ENCODE measurements at regions not wholly inside any gene's neighbourhood (a gene's known extent, or its start where the extent isn't known, plus 50 kb on each side); places are given as distances from the start of the nearest gene placed in this dataset.
"Not testable (repeated sequence)": the region's sequence is repeated elsewhere in the genome, so short reads cannot be mapped to it uniquely, and the experiment has no call there.

- no peaks in the 10 kb centered on the region for H3K79me2 ChIP-seq
- DNase-seq (ENCODE audit: low spot score), result no peak
- H3K4me1 ChIP-seq (ENCODE audit: insufficient read depth), result peaks cover 8% of the 10 kb centered on the region
- no peaks in the 10 kb centered on the region for H3K9me2 ChIP-seq (replicated peaks; ENCODE audit: insufficient read depth)
- H3K27ac ChIP-seq, result no peak overlapping the region
- no peak overlapping the region for H3K4me3 ChIP-seq
- H2AFZ ChIP-seq, result no peak overlapping the region
- peaks cover 4% of the 10 kb centered on the region for H3K27me3 ChIP-seq
- H4K20me1 ChIP-seq (ENCODE audit: insufficient read depth, poor library complexity, severe bottlenecking), result no peaks in the 10 kb centered on the region
- no peak overlapping the region for H3K4me2 ChIP-seq
- no peak for TF ChIP-seq EZH2 (IDR thresholded peaks at IDR 0.05; ENCODE audit: borderline replicate concordance)
- TF ChIP-seq EZH2phosphoT487 (IDR thresholded peaks at IDR 0.05; ENCODE audit: low read depth, severe bottlenecking, unreplicated experiment), result no peak
- no peak for TF ChIP-seq CTCF (IDR thresholded peaks at IDR 0.05; ENCODE audit: poor library complexity)
- no peaks in the 10 kb centered on the region for H3K36me3 ChIP-seq (replicated peaks; ENCODE audit: insufficient read depth, low read depth)
- no peaks in the 10 kb centered on the region for H3K9me3 ChIP-seq (ENCODE audit: low read depth)
- WGBS (ENCODE audit: low lambda C conversion rate, missing lambda C conversion rate), result 68% methylated on average over 2 of the region's 2 CpGs
Observed at GRCh38 chr5:15283076-15283475, 216.9 kb upstream of the FBXL7 start.

GRCh38 chr5:15282611-15283010, 217.4 kb upstream of the FBXL7 start:
- H3K9me3 ChIP-seq (ENCODE audit: low read depth), result no peaks in the 10 kb centered on the region
- peaks cover 4% of the 10 kb centered on the region for H3K27me3 ChIP-seq
- TF ChIP-seq EZH2phosphoT487 (IDR thresholded peaks at IDR 0.05; ENCODE audit: low read depth, severe bottlenecking, unreplicated experiment) (no peak), CTCF (IDR thresholded peaks at IDR 0.05; ENCODE audit: poor library complexity) (no peak), EZH2 (IDR thresholded peaks at IDR 0.05; ENCODE audit: borderline replicate concordance) (no peak)
- H3K27ac ChIP-seq, result no peak overlapping the region
- H3K4me3 ChIP-seq, result no peak overlapping the region
- H3K79me2 ChIP-seq, result no peaks in the 10 kb centered on the region
- H2AFZ ChIP-seq, result no peak overlapping the region
- H3K9me2 ChIP-seq (replicated peaks; ENCODE audit: insufficient read depth), result no peaks in the 10 kb centered on the region
- H3K36me3 ChIP-seq (replicated peaks; ENCODE audit: insufficient read depth, low read depth), result no peaks in the 10 kb centered on the region
- no peak overlapping the region for H3K4me2 ChIP-seq
- H3K4me1 ChIP-seq (ENCODE audit: insufficient read depth), result peaks cover 7% of the 10 kb centered on the region
- DNase-seq (ENCODE audit: low spot score), result no peak
- 69% methylated on average over 2 of the region's 2 CpGs for WGBS (ENCODE audit: low lambda C conversion rate, missing lambda C conversion rate)
- no peaks in the 10 kb centered on the region for H4K20me1 ChIP-seq (ENCODE audit: insufficient read depth, poor library complexity, severe bottlenecking)

- not testable (repeated sequence) for H2AFZ ChIP-seq; H3K4me3 ChIP-seq; H3K4me1 ChIP-seq (ENCODE audit: insufficient read depth); DNase-seq (ENCODE audit: low spot score); H3K27me3 ChIP-seq; H3K9me2 ChIP-seq (replicated peaks; ENCODE audit: insufficient read depth); H3K4me2 ChIP-seq; H3K79me2 ChIP-seq; H3K36me3 ChIP-seq (replicated peaks; ENCODE audit: insufficient read depth, low read depth); H4K20me1 ChIP-seq (ENCODE audit: insufficient read depth, poor library complexity, severe bottlenecking); H3K27ac ChIP-seq; H3K9me3 ChIP-seq (ENCODE audit: low read depth)
- WGBS (ENCODE audit: low lambda C conversion rate, missing lambda C conversion rate), result 76% methylated on average over 9 of the region's 9 CpGs
Observed at GRCh38 chr5:15271596-15271995, 228.4 kb upstream of the FBXL7 start.

GRCh38 chr5:15267966-15268365, 232.0 kb upstream of the FBXL7 start:
- no peak for TF ChIP-seq EZH2 (IDR thresholded peaks at IDR 0.05; ENCODE audit: borderline replicate concordance)
- no peak for TF ChIP-seq EZH2phosphoT487 (IDR thresholded peaks at IDR 0.05; ENCODE audit: low read depth, severe bottlenecking, unreplicated experiment)
- TF ChIP-seq CTCF (IDR thresholded peaks at IDR 0.05; ENCODE audit: poor library complexity), result no peak
- H3K79me2 ChIP-seq, result no peaks in the 10 kb centered on the region
- no peak overlapping the region for H3K4me3 ChIP-seq
- no peak overlapping the region for H2AFZ ChIP-seq
- no peaks in the 10 kb centered on the region for H3K4me1 ChIP-seq (ENCODE audit: insufficient read depth)
- no peak overlapping the region for H3K27ac ChIP-seq
- H3K36me3 ChIP-seq (replicated peaks; ENCODE audit: insufficient read depth, low read depth), result no peaks in the 10 kb centered on the region
- H3K9me2 ChIP-seq (replicated peaks; ENCODE audit: insufficient read depth), result no peaks in the 10 kb centered on the region
- DNase-seq (ENCODE audit: low spot score), result no peak
- WGBS (ENCODE audit: low lambda C conversion rate, missing lambda C conversion rate), result 71% methylated on average over 2 of the region's 2 CpGs
- no peaks in the 10 kb centered on the region for H3K27me3 ChIP-seq
- no peak overlapping the region for H3K4me2 ChIP-seq
- H4K20me1 ChIP-seq (ENCODE audit: insufficient read depth, poor library complexity, severe bottlenecking), result no peaks in the 10 kb centered on the region
- H3K9me3 ChIP-seq (ENCODE audit: low read depth), result no peaks in the 10 kb centered on the region
